Fibroblast of skin of scalp (primary cell): ENCODE measurements at regions not wholly inside any gene's neighbourhood (a gene's known extent, or its start where the extent isn't known, plus 50 kb on each side); places are given as distances from the start of the nearest gene placed in this dataset.
"Not testable (repeated sequence)": the region's sequence is repeated elsewhere in the genome, so short reads cannot be mapped to it uniquely, and the experiment has no call there.

Source experiments
- DNase-seq: peaks from one replicate; pipeline ENCODE4 v3.0.0-alpha.2; 2013

DNA sequence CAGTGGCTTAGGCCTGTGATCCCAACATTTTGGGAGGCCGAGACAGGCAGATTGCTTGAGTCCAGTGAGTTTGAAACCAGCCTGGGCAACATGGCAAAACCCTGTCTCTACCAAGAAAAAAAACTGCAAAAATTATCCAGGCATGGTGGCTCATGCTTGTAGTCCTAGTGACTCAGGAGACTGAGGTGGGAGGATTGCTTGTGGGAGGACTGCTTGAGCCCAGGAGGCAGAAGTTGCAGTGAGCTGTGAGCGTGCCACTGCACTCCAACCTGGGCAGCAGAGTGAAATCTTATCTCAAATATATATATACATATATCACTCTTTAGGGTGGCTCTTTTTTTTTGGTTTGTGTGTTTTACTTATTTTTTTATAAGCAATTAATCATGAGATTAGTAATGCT is 83.7 kb upstream of the WDR72 start:
- DNase-seq = no peak

DNA sequence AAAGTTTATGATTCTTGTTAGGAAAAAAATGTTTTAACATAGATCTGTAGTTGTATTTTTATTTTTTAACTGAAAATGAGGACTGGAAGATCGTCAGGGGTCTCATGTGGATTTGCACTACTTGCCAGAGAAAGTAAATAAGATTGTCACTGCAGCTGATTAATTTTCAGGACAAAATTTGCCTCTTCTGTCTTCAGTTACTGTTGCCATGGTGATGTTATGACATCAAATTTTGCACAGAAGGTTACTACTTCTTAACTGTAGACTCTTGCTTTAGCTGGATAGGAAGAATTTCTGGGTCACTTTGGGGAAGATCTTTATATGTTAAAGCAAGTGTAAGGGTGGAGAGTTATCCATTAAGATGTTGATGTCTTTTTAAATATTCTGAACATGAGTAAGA is 82.2 kb upstream of the WDR72 start:
- DNase-seq = no peak

DNA sequence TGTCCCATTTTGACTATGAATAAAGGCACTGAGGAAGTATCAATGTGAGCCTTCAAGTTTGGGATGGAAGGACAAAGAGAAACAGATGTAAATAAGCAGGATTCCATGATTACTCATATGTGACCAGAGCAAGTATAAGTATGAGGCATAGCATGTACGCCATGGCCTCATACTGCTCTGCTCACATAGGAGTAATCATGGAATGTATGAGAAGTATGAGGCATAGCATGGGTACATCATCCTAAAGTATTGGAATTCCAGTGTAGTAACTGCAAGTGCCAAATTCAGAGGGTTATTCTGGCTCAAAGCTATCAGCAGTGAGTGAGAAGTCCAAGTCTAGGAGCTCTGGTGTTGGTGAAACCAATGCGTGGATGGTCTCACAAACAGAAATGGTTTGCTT is 81.2 kb upstream of the WDR72 start:
- DNase-seq = no peak

DNA sequence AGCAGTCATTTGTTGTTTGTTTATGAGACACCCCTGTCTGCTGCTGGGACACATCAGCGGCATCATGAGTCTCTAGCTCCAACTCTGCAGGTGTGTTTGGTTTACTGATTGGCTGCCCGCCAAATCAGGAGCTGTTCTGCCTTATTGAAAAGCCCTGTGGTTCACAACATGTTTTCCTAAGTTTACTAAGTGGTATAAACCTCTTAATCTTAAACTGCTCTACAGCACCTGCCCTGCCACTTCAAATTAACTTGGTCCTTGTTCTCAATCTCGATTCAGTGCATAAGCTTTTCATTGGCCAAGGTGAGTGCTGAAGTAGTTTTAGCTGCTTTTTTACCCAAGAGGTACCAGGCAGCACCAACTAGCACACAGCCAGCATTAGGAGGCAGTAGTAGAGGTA is 77.8 kb upstream of the WDR72 start:
- DNase-seq = no peak

DNA sequence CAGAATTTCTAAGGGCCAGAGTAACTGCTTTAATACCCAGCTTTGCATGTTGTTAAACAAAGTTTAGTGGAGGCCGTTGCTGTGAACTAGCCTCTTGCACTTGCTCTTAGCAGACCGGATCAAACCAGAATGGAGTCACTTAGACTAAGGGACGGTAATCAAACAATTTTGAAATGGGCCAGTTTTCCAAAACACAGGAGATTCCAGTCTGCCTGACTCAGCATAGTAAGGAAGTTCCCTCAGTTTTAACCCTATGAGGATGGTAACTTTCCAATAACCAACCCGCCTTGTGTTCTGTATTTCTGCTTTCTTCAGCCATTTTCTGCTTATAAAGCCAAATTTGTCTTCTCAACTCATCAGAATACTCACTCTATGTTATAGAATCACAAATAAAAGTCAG is 77.2 kb upstream of the WDR72 start:
- no peak for DNase-seq

DNA sequence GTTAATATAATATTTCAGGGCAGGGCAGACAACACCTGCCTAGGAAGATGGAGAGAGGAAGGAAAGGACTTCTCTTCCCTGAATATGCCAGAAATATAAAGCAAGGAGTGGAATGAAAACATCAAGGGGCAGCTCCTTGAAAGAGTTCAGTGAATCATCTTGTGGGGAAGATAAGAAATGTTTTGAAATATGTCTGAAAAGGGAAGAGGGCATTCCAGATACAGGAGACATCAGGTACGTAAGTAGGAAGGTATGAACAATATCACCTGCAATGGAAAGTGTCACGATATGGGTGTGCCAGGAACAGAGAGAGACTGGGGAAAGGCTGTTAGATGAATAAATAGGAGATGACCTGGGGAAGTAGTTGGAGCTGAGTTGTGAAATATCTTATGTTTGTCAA is 75.8 kb upstream of the WDR72 start:
- no peak for DNase-seq

DNA sequence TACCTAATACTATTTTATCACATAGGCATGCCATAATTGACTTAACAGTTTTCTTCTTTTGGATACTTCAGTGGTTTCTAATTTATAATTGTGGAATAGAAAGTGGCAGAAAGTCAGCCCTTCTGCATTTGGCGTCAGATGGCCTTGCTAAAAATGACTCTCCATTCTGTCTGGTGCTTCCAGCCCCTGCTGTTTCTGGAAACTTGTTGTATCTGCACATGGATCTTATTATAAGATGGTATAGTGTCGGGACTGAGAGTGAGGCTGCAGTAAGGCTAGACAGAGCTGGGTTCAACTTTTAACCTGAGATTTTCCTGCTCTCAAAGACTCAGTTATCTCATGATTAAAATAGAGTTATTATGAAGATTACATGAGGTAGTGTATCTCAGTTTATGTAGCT is 74.8 kb upstream of the WDR72 start:
- DNase-seq = no peak

DNA sequence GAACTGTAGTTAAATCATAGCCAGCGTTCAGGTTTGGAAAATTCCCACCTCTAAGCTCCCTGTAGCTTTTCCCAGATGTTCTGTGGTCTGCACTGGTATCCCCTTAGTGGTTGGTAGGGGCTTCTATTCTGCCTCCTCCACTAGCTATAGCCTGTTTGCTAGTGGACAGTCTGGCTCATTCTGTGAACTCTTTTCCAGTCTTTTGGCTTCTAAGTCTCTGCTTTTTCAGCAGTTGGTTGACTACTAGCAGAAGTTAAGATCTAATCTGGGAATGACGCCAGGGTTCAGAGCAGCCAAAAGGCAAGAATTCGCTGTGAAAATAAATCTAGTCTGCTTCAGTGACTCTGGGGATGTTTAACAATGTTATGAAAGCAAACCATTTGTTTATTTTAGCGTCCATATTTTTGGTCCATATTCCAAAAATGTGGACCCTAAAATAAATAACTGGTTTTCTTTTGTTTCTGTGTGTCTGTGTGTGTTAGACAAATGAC is 73.7 kb upstream of the WDR72 start:
- DNase-seq = peak; percentile 51

DNA sequence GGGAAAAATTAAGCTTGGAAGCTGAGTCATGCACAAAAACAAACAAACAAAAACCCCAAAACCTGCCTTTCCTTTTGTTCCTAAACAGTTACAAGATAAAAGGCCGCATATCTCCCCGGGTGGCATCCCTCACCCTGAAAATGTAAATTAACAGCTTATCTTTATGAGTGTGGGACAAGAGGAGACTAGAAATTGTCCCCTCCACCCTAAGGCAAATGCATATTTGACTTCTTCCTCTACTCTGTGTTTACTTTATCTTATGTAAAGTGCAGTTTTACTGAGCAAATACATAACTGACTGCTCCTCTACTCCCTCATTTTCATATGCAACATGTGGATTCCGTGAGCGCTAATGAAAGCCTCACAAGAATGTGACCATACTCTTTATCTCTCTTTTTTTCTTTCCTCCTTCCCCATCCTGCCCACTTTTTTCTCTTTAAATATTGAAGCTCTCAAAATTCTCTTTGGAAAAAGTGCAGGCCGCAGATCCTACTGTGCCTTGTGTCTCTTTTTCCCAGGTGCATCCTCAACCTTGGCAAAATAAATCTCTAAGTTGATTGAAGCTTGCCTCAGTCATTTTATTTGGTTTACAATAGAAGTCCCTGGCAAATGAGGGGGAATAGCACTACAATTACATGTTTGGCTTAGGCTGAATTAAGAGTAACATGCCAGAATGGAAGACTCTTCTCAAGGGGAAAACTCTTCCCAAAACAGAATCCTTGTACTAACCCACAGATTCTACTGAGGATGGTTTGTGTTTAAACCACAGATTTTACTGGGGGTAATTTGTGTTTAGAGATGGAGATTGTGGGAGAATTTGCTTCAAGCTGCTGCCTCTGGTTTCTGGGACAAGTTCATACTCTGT is 72.7 kb upstream of the WDR72 start:
- no peak for DNase-seq

DNA sequence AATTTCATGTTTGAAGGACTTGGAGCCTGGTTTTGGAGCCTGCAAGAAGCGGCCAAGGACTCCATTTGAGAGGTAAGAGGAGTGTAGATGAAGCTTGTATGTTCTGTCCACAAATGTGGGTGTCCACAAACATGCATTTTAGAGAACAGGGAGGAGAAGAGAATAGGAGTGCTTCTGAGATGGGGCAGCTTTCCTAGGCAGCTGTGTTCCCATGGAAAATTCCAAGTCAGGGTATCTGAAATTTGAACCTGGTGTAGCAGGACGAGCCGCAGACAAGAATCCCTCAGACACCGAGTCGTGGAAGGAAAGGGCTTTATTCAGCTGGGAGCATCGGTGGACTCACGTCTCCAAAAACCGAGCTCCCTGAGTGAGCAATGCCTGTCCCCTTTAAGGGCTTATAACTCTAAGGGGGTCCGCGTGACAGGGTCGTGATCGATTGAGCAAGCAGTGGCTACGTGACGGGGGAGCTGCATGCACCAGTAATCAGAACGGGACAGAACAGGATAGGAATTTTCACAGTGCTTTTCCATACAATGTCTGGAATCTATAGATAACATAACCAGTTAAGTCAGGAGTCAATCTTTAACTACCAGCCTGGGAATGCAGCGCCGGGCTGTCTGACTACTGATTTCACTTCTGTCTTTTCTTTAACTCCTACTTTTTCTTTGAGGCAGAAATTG is 71.4 kb upstream of the WDR72 start:
- no peak for DNase-seq

DNA sequence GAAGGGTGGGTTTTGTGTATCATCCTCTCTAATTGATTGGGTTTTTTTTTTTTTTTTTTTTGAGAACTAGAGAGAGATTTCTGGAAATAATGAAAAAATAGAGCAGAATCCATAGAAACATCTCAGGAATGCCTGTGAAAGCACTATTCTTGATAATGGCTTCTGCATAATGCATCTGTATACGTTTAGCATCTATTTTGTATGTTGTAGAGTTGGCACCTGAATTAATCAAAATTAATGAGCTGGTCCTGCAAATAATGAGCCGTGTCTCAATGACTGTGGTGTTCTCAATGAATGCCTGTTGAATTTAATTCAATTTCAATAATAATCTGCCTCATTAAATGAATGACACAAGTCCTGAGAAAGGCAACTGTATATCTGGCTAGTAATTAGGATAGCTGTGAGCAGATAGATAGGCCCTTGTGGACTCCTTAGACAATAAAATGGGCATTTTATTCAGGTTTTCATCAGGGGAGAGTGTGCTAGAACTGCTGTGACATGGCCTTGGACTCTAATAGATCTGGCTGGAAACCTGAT is 70.5 kb upstream of the WDR72 start:
- DNase-seq = no peak

DNA sequence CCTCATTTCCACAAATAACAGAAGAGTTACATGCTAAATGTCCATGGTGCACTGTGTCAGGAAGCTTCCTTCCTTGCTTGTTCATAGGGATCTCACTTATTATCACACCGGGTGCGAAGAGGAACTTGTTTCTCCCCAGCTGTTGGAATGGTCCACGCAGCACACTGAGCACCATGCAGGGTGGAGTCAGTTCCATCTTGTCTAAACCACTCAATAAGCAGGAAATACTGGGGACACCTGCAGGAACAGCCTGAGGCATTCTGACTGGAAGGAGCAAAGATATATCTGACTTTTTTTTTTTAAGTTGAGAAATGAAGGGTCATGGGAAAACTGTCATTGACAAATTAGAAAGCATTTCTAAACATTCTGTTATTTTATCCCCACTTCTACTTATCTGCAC is 70.0 kb upstream of the WDR72 start:
- no peak for DNase-seq

DNA sequence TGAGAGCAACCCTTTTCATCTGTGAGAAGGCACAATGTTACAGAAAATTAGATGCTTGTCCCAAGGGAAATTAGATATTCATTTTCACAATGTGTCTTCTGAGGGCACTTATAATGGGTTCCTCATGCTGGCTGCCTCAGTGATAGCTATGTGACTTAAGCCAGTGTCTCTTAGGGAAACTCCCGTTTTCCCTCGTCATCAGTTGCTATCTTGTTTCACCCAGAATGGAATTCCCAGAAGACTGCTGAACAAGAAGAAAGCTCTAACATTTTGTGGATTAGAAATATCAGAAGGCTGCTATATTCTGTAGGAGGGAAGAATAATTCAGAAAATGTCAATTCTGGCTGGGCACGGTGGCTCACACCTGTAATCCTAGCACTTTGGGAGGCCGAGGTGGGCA is 67.9 kb upstream of the WDR72 start:
- DNase-seq = no peak

DNA sequence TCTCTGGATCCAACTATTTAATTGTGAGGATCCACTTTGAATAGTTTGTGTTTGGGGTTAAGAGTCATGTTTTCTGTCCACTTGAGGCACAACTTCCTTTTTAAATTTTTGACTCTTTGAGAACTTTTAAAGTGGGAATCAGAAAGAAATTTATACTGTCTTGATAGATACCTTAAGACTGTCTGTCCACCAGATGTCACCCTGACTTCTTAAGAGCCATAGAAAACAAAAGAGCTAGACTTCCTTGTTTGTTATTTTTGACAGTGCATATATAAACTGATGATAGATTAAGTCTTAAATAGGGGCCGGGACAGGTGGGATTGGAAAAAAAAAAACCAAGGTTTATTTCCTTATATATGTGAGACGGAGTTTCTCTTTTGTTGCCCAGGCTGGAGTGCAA is 52.1 kb upstream of the WDR72 start:
- DNase-seq = no peak

DNA sequence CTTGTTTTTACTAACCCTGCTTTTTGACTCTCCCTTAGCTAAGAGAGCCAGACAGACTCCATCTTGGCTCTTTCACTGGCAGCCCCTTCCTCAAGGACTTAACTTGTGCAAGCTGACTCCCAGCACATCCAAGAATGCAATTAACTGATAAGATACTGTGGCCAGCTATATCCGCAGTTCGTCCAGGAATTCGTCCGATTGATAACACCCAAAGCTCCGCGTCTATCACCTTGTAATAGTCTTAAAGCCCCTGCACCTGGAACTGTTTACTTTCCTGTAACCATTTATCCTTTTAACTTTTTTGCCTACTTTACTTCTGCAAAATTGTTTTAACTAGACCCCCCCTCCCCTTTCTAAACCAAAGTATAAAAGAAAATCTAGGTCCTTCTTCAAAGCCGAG is 50.8 kb upstream of the WDR72 start:
- not testable (repeated sequence) for DNase-seq
